ENCODE measurements at regions not wholly inside any gene's neighbourhood (a gene's known extent, or its start where the extent isn't known, plus 50 kb on each side); places are given as distances from the start of the nearest gene placed in this dataset.

GRCh38 chr3:152206243-152206760 lies 62.4 kb upstream of the MBNL1 start:
- H2AFZ ChIP-seq (ENCODE audit: low read length), result no peak overlapping the region
- no peak overlapping the region for H2BK15ac ChIP-seq (ENCODE audit: low read depth, low read length)
- no peak overlapping the region for H3K4me3 Mint-ChIP-seq
- H2BK12ac ChIP-seq (ENCODE audit: insufficient read length, low read depth, low read length), result no peak overlapping the region
- H3K14ac ChIP-seq (ENCODE audit: insufficient read depth, low read length), result no peak overlapping the region
- no peak overlapping the region for H3K27ac ChIP-seq (ENCODE audit: insufficient read length, low read depth, low read length)
- H3K27ac Mint-ChIP-seq, result no peak overlapping the region
- no peak overlapping the region for H3K4me2 ChIP-seq (ENCODE audit: insufficient read depth, insufficient read length, low read length)
- no peaks in the 10 kb centered on the region for H3K36me3 Mint-ChIP-seq (ENCODE audit: insufficient read depth in 1 of 3, low read depth in 3 of 3)
- no peak overlapping the region for H3K18ac ChIP-seq (ENCODE audit: insufficient read length, low read depth, low read length)
- no peaks in the 10 kb centered on the region for H3K27me3 ChIP-seq (ENCODE audit: insufficient read depth, low read length)
- no peak overlapping the region for H2AK5ac ChIP-seq (ENCODE audit: insufficient read length, low read length)
- no peaks in the 10 kb centered on the region for H3K79me2 ChIP-seq (ENCODE audit: insufficient read depth, low read length)
- H3K4ac ChIP-seq (ENCODE audit: low read depth, low read length), result no peak overlapping the region
- no peak overlapping the region for H3K9ac ChIP-seq (ENCODE audit: extremely low read depth, insufficient read length, low read length)
- no peaks in the 10 kb centered on the region for H3K4me1 ChIP-seq (ENCODE audit: insufficient read depth, low read length)
- TF ChIP-seq CTCF (conservative IDR thresholded peaks at IDR 0.05), result no peak
- H3K9me3 ChIP-seq (ENCODE audit: control insufficient read depth, low read depth, low read length), result no peaks in the 10 kb centered on the region
- H4K8ac ChIP-seq (replicated peaks; ENCODE audit: insufficient read length, low read depth, low read length), result no peak overlapping the region
- H3K23ac ChIP-seq (ENCODE audit: insufficient read length, low read depth, low read length), result no peak overlapping the region
- H3K56ac ChIP-seq (ENCODE audit: insufficient read length, low read depth, low read length), result no peak overlapping the region
- no peak overlapping the region for H4K91ac ChIP-seq (ENCODE audit: insufficient read length, low read depth, low read length)
- H2BK120ac ChIP-seq (ENCODE audit: low read depth, low read length, poor library complexity, severe bottlenecking), result no peak overlapping the region
- no peak overlapping the region for H4K5ac ChIP-seq (ENCODE audit: insufficient read length, low read depth, low read length)
- H3K23me2 ChIP-seq (ENCODE audit: insufficient read length, low read depth, low read length, poor library complexity, severe bottlenecking), result no peaks in the 10 kb centered on the region
- H2BK5ac ChIP-seq (ENCODE audit: insufficient read length, low read length), result no peak overlapping the region
- DNase-seq, result no peak
- no peaks in the 10 kb centered on the region for H3K27me3 Mint-ChIP-seq (ENCODE audit: low read depth)
- no peaks in the 10 kb centered on the region for H3K79me1 ChIP-seq (ENCODE audit: insufficient read depth, low read depth, low read length, poor library complexity, severe bottlenecking)
- no peak overlapping the region for H2BK20ac ChIP-seq (ENCODE audit: low read depth, low read length, poor library complexity, severe bottlenecking)
- H4K20me1 ChIP-seq (ENCODE audit: control insufficient read depth, insufficient read depth, insufficient read length), result no peaks in the 10 kb centered on the region
- H3T11ph ChIP-seq (ENCODE audit: low read length), result no peak overlapping the region
- H3K9me3 Mint-ChIP-seq, result no peaks in the 10 kb centered on the region
- peaks cover 5 to 18% of the 10 kb centered on the region in 2 experiments for H3K4me1 Mint-ChIP-seq
- WGBS (ENCODE audit: extremely low coverage, insufficient read length, low lambda C conversion rate), result no CpG with 5 or more reads among the region's 3 CpGs

Data from H9 (cell line).